NCI-H524 (cell line): ENCODE measurements at regions not wholly inside any gene's neighbourhood (a gene's known extent, or its start where the extent isn't known, plus 50 kb on each side); places are given as distances from the start of the nearest gene placed in this dataset.

Source experiments
- DNase-seq, 2 experiments: peaks; one replicate each; lab custom pipeline; 2025; lab: John Stamatoyannopoulos, UW

- no peak for DNase-seq
Measured at GRCh38 chr2:38509947-38510326, 92.8 kb downstream of the HNRNPLL start.

GRCh38 chr2:38509314-38509946 is 93.3 kb downstream of the HNRNPLL start:
- DNase-seq = peak; percentile 80 to 92

- DNase-seq = peak; percentile 93 to 97
Measured at GRCh38 chr2:38508311-38509039, 94.3 kb downstream of the HNRNPLL start.

- no peak for DNase-seq
Measured at GRCh38 chr2:38507712-38508111, 95.0 kb downstream of the HNRNPLL start.

GRCh38 chr2:38505779-38506178 is 96.9 kb downstream of the HNRNPLL start:
- DNase-seq = no peak

GRCh38 chr2:38504169-38504568 is 98.6 kb downstream of the HNRNPLL start:
- no peak for DNase-seq

- no peak for DNase-seq
Measured at GRCh38 chr2:38502107-38502506, 100.6 kb downstream of the HNRNPLL start.

GRCh38 chr2:38500283-38500634 is 102.5 kb downstream of the HNRNPLL start:
- peak in 1 of 2 experiments; percentile 28 for DNase-seq

- DNase-seq = peak; percentile 67 to 88
Measured at GRCh38 chr2:38499548-38500282, 103.0 kb downstream of the HNRNPLL start.

- DNase-seq = peak; percentile 97 to 99
Measured at GRCh38 chr2:38498045-38498481, 104.7 kb downstream of the HNRNPLL start.

GRCh38 chr2:38497670-38498037 is 105.1 kb downstream of the HNRNPLL start:
- DNase-seq = no peak

- peak in 1 of 2 experiments; percentile 3 for DNase-seq
Measured at GRCh38 chr2:38496927-38497669, 105.6 kb downstream of the HNRNPLL start.

- DNase-seq = no peak
Measured at GRCh38 chr2:38495880-38496279, 106.8 kb downstream of the HNRNPLL start.

- peak in 1 of 2 experiments; percentile 25 for DNase-seq
Measured at GRCh38 chr2:38494394-38494793, 108.3 kb downstream of the HNRNPLL start.

GRCh38 chr2:38492042-38492615 is 110.6 kb downstream of the HNRNPLL start:
- no peak for DNase-seq

GRCh38 chr2:38491436-38491835 is 111.3 kb downstream of the HNRNPLL start:
- no peak for DNase-seq

- DNase-seq = no peak
Measured at GRCh38 chr2:38489846-38490245, 112.8 kb upstream of the ATL2 start.

- DNase-seq = no peak
Measured at GRCh38 chr2:38487852-38488251, 110.8 kb upstream of the ATL2 start.

GRCh38 chr2:38486213-38487026 is 109.3 kb upstream of the ATL2 start:
- DNase-seq = no peak

- no peak for DNase-seq
Measured at GRCh38 chr2:38485734-38486133, 108.7 kb upstream of the ATL2 start.

GRCh38 chr2:38484957-38485356 is 107.9 kb upstream of the ATL2 start:
- no peak for DNase-seq
